Panc1 (cell line): ENCODE measurements at regions not wholly inside any gene's neighbourhood (a gene's known extent, or its start where the extent isn't known, plus 50 kb on each side); places are given as distances from the start of the nearest gene placed in this dataset.
"Not testable (repeated sequence)": the region's sequence is repeated elsewhere in the genome, so short reads cannot be mapped to it uniquely, and the experiment has no call there.

Experiments used
- ATAC-seq: fragments of 200-7000 bp; cut with Tn5 transposase; 2 replicates; pipeline ENCODE4 v1.9.1; 2020; ENCODE audit warnings: mild to moderate bottlenecking, moderate library complexity
- BruUV-seq: library from RNA; stranded (reverse); fragments of 400-500 nt; replicated peaks from 2 replicates; lab custom pipeline; 2021; lab: Mats Ljungman, UMichigan
- CTCF ChIA-PET: fragments of 300-600 bp; sonication (Branson Sonifier 250); formaldehyde crosslinking; loops from one replicate; lab custom pipeline; 2022; ENCODE audit warnings: antibody characterized with exemption; lab: Charles Lee
- POLR2A ChIA-PET: fragments of 300-600 bp; sonication (Branson Sonifier 250); formaldehyde crosslinking; loops from one replicate; lab custom pipeline; 2022; ENCODE audit warnings: antibody characterized with exemption; lab: Charles Lee
- DNase-seq: peaks from one replicate; pipeline ENCODE4 v3.0.0-alpha.2; 2010; ENCODE audit warnings: low read depth, low spot score
- H3K27ac ChIP-seq: 2 replicates; pipeline ENCODE4 v1.5.1; 2011; ENCODE audit warnings: mild to moderate bottlenecking, low read length, inconsistent platforms
- H3K27me3 ChIP-seq: fragments of 200-500 bp; sonication (Bioruptor generic); 2 replicates; pipeline ENCODE4 v1.6.0; 2014; ENCODE audit warnings: low read length, inconsistent platforms; ENCODE audit not compliant: control insufficient read depth, insufficient read depth
- H3K36me3 ChIP-seq: fragments of 200-500 bp; sonication (Bioruptor generic); 2 replicates; pipeline ENCODE4 v1.5.1; 2014; ENCODE audit warnings: inconsistent platforms, mild to moderate bottlenecking, low read length, moderate library complexity; ENCODE audit not compliant: control insufficient read depth, insufficient read depth
- H3K4me1 ChIP-seq: 2 replicates; pipeline ENCODE4 v1.5.1; 2011; ENCODE audit warnings: inconsistent platforms, mild to moderate bottlenecking, low read length, moderate library complexity; ENCODE audit not compliant: control insufficient read depth, insufficient read depth
- H3K4me3 ChIP-seq, 2 experiments: 2 replicates each; pipeline ENCODE4 v1.5.1; 2011 to 2012; ENCODE audit warnings: low read depth in 2 of 2, low read length in 2 of 2, mild to moderate bottlenecking in 2 of 2, inconsistent platforms in 1 of 2, moderate library complexity in 1 of 2
- H3K9me3 ChIP-seq: fragments of 200-500 bp; sonication (Bioruptor generic); 2 replicates; pipeline ENCODE4 v1.5.1; 2014; ENCODE audit warnings: low read depth, mild to moderate bottlenecking, inconsistent platforms, low read length, moderate library complexity; ENCODE audit not compliant: control insufficient read depth, insufficient read depth
- POLR2AphosphoS5 ChIP-seq: IDR thresholded peaks from 2 replicates; pipeline ENCODE4 v1.6.1; 2012; ENCODE audit warnings: mild to moderate bottlenecking, low read depth, low read length, moderate library complexity
- SIN3A ChIP-seq: IDR thresholded peaks from 2 replicates; pipeline ENCODE4 v1.6.1; 2012; ENCODE audit warnings: low read depth, mild to moderate bottlenecking, low read length, moderate library complexity, borderline replicate concordance; ENCODE audit not compliant: insufficient read depth
- TCF7L2 ChIP-seq: IDR thresholded peaks from 2 replicates; pipeline ENCODE4 v1.6.1; 2011; ENCODE audit warnings: mild to moderate bottlenecking, low read depth, low read length, inconsistent platforms
- in situ Hi-C: cut with HindIII; loops from 2 replicates; pipeline ENCODE4 v1.10.0; 2016; ENCODE audit warnings: low sequenced_read_pairs, low pct_unique_long_range_greater_than_20kb
- intact Hi-C: fragments of 100-400 bp; cut with micrococcal nuclease; formaldehyde crosslinking; loops from one replicate; pipeline ENCODE4 v1.10.0; 2022; ENCODE audit not compliant: unreplicated experiment
- TF ChIP-seq, protein P1 (sequence below), 2 experiments: IDR thresholded peaks; 2 replicates each; pipeline ENCODE4 v1.6.1; 2011 to 2012; ENCODE audit warnings: low read depth in 2 of 2, control low read depth in 1 of 2, low read length in 1 of 2, mild to moderate bottlenecking in 1 of 2, moderate library complexity in 1 of 2; ENCODE audit not compliant: insufficient read depth in 1 of 2
- TF ChIP-seq, protein P2 (sequence below): fragments of 450-650 bp; IDR thresholded peaks from 2 replicates; pipeline ENCODE4 v1.5.1; 2017; ENCODE audit warnings: mild to moderate bottlenecking

DNA sequence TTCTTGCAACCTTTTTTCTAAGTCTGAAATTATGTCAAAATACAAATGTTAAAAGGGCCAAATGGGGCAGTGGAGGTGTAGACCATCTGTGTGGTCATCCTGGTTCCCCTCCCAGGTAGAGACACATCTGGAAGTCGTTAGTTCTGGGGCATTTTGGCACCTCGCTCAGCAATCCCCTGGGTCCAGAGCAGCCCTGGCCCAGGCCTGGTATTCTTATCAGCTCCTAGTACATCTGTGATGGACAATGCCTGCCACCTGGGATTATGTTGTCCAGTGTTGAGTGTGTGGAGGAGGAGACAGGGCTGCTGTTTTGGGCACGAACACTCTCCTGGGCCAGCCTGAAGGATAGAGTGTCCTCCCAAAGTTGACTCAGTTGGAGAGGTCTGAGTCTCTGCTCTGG lies 74.8 kb downstream of the GADD45G start:
- intact Hi-C loops = no loop called here
- Histone ChIP-seq H3K4me1 (no peaks in the 10 kb centered on the region), H3K4me3 (no peak overlapping the region), H3K36me3 (no peaks in the 10 kb centered on the region), H3K27me3 (no peaks in the 10 kb centered on the region), H3K9me3 (no peaks in the 10 kb centered on the region), H3K27ac (no peak overlapping the region)
- ChIA-PET CTCF (no interaction called here), POLR2A (no interaction called here)
- DNase-seq = no peak
- no peak for ATAC-seq
- BruUV-seq = no TSS peak
- in situ Hi-C loops = no loop called here
- TF ChIP-seq, protein P1, sequence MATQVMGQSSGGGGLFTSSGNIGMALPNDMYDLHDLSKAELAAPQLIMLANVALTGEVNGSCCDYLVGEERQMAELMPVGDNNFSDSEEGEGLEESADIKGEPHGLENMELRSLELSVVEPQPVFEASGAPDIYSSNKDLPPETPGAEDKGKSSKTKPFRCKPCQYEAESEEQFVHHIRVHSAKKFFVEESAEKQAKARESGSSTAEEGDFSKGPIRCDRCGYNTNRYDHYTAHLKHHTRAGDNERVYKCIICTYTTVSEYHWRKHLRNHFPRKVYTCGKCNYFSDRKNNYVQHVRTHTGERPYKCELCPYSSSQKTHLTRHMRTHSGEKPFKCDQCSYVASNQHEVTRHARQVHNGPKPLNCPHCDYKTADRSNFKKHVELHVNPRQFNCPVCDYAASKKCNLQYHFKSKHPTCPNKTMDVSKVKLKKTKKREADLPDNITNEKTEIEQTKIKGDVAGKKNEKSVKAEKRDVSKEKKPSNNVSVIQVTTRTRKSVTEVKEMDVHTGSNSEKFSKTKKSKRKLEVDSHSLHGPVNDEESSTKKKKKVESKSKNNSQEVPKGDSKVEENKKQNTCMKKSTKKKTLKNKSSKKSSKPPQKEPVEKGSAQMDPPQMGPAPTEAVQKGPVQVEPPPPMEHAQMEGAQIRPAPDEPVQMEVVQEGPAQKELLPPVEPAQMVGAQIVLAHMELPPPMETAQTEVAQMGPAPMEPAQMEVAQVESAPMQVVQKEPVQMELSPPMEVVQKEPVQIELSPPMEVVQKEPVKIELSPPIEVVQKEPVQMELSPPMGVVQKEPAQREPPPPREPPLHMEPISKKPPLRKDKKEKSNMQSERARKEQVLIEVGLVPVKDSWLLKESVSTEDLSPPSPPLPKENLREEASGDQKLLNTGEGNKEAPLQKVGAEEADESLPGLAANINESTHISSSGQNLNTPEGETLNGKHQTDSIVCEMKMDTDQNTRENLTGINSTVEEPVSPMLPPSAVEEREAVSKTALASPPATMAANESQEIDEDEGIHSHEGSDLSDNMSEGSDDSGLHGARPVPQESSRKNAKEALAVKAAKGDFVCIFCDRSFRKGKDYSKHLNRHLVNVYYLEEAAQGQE (IDR thresholded peaks at IDR 0.05; ENCODE audit: insufficient read depth in 1 of 2, low read depth in 2 of 2, low read length in 1 of 2) = no peak
- TF ChIP-seq TCF7L2 = no peak
- TF ChIP-seq POLR2AphosphoS5 = no peak
- TF ChIP-seq SIN3A = no peak
- TF ChIP-seq, protein P2, sequence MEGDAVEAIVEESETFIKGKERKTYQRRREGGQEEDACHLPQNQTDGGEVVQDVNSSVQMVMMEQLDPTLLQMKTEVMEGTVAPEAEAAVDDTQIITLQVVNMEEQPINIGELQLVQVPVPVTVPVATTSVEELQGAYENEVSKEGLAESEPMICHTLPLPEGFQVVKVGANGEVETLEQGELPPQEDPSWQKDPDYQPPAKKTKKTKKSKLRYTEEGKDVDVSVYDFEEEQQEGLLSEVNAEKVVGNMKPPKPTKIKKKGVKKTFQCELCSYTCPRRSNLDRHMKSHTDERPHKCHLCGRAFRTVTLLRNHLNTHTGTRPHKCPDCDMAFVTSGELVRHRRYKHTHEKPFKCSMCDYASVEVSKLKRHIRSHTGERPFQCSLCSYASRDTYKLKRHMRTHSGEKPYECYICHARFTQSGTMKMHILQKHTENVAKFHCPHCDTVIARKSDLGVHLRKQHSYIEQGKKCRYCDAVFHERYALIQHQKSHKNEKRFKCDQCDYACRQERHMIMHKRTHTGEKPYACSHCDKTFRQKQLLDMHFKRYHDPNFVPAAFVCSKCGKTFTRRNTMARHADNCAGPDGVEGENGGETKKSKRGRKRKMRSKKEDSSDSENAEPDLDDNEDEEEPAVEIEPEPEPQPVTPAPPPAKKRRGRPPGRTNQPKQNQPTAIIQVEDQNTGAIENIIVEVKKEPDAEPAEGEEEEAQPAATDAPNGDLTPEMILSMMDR = no peak

DNA sequence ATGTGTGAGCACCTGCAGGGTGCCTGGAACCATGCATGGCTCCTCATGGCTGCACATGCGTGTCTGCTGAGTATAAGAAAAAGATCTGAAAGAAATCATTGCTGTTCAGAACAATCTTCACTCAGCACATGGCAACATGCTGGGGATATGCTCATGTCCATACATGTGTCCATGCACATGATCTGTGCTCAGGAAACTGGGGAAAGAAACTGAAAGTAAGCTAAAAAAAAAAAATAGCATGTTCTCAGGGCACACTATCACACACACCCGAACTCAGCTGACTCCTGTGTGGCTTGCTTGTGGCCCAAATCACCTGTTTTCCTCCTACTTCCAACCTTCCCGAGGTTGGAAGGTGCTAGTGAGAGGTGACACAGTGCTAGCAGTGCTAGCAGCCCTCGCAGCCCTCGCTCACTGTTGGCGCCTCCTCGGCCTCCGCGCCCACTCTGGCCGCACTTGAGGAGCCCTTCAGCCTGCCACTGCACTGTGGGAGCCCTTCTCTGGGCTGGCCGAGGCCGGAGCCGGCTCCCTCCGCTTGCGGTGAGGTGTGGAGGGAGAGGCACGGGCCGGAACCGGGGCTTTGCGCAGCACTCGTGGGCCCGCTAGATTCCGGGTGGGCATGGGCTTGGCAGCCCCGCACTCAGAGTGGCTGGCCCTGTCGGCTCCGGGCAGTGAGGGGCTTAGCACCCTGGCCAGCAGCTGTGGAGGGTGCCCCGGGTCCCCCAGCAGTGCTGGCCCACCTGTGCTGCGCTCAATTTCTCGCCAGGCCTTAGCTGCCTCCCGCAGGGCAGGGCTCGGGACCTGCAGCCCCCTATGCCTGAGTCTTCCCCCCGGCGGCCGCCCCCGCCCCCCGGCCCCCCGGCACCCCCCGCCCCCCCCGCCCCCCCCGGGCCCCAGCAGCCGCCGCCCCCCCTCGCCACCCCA lies 76.0 kb downstream of the GADD45G start:
- intact Hi-C loops = no loop called here
- Histone ChIP-seq H3K4me3 (no peak overlapping the region), H3K27me3 (no peaks in the 10 kb centered on the region), H3K4me1 (no peaks in the 10 kb centered on the region), H3K36me3 (no peaks in the 10 kb centered on the region), H3K27ac (no peak overlapping the region), H3K9me3 (no peaks in the 10 kb centered on the region)
- ChIA-PET POLR2A (no interaction called here), CTCF (interaction anchor here (0.7 kb wide), 1 partner anchor 156 kb away, joined by 3 read pairs; no protein-coding TSS in a partner anchor)
- ATAC-seq (no peak), DNase-seq (no peak)
- TF ChIP-seq, protein P1 (IDR thresholded peaks at IDR 0.05; ENCODE audit: insufficient read depth in 1 of 2, low read depth in 2 of 2, low read length in 1 of 2) = no peak
- BruUV-seq = no TSS peak
- in situ Hi-C loops = no loop called here

DNA sequence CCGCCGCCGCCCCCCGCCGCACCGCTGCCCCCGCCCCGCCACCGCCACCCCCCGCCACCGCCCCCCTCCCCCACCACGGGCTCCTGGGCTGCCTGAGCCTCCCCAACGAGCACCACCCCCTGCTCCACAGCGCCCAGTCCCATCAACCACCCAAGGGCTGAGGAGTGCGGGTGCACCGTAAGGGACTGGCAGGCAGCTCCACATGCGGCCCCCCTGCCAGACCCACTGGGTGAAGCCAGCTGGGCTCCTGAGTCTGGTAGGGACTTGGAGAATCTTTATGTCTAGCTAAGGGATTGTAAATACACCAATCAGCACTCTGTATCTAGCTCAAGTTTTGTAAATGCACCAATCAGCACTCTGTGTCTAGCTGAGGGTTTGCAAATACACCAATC lies 76.7 kb downstream of the GADD45G start:
- ATAC-seq, H3K4me1 ChIP-seq, H3K27me3 ChIP-seq, DNase-seq, CTCF ChIA-PET, BruUV-seq, H3K36me3 ChIP-seq, POLR2A ChIA-PET, H3K4me3 ChIP-seq, H3K9me3 ChIP-seq, intact Hi-C loops, H3K27ac ChIP-seq, in situ Hi-C loops: not testable (repeated sequence)
